ENCODE measurements at regions not wholly inside any gene's neighbourhood (a gene's known extent, or its start where the extent isn't known, plus 50 kb on each side); places are given as distances from the start of the nearest gene placed in this dataset.
"Not testable (repeated sequence)": the region's sequence is repeated elsewhere in the genome, so short reads cannot be mapped to it uniquely, and the experiment has no call there.

DNA sequence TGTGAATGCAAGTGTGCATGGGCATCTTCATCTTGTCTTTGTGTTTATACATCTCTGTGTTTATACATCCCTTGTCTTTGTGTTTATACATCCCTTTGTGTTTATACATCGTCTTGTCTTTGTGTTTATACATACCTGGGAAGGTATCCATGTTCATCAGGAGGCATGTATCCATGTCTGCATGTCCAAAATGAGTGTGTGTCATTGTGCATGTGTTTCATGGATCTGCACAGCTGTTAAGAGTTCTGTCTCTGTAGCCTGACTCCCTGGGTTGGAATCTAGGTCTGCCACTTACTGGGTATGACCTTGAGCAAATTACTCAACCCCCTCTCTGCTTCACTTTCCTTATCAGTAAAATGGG, 50.1 kb upstream of the SIRPA start:
- no peak for DNase-seq (ENCODE audit: low read depth in 2 of 2)

DNA sequence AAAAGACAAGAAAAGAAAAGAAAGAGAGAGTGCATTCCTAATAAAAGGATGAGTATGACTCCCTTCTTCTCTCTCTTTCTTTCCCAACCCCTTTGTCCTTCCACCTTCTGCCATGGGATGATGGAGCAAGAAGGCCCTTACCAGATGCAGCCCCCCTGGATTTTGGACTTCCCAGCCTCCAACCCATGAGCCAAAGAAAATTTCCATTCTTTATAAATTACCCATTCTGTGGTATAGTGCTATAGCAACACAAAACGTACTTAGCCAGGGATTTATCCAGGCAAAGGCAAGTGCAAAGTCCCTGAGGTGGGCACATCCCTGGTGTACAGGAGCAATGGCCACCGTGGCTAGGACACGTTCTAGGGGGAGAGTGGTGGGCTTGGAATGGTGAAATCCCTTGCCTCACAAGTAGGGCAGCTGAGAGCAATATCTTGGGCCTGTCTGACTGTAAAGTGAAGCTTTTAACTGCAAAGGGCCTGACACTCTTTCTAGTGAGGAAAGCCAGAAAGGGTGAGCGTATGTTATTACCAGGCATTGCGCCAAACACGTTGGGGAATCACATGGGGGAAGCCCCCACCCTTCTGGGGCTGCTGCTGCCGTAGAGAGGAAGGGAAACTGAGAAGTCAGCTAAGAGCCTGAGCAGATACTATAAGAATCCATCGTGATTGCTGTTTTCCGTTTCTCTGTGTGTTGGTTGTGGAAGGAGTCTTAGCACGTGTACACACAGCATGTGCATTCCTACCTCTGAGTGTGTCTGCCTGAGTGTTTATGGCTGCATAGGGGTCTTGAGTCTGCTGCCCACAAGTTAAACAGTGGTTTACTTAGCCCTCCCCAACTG, 50.7 kb upstream of the SIRPA start:
- peak in 1 of 2 donors; percentile 23 for DNase-seq (ENCODE audit: low read depth in 2 of 2)

DNA sequence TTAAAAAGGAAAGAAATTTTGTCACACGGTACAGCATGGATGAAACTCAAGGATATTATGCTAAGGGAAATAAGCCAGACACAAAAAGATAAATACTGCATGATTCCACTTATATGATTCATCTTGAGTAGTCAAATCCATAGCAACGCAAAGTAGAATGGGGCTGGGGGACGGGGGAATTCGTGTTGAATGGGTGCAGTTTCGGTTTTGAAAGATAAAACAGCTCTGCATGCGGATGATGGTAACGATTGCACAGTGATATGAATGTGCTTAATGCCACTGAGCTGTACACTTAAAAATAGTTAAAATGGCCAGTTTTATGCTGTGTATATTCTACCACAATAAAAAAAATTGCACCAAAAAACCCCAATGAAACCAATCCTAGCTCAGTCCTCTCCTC, 52.9 kb upstream of the SIRPA start:
- DNase-seq (ENCODE audit: low read depth in 2 of 2), result no peak

DNA sequence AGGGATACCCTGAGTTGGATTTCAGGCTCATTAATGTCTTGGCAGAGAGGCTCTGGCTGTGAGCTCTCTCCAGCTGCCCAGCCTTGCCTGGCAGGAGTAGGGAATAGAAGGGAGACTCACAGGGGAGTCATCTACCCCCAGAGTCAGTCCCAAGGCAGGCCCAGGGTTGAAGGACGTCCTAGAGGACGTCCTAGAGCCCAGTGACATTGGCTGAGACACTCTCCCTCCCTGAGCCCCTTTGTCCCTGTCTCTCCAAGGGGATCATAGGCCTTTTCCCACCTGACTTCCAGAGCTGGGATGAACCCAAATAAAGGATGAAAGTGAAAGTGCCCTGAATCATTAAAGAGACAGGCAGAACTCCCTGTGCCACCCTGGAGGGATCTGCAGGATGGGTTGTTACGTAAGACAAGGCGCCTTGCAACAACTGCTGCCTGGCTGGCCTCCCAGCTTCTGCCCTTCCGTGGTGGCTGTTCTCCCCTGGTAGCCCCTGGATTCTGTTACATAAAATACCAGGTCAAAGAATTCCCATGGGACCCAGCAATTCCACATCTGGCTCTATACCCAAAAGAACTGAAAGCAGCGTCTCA, 53.6 kb upstream of the SIRPA start:
- no peak for DNase-seq (ENCODE audit: low read depth in 2 of 2)

DNA sequence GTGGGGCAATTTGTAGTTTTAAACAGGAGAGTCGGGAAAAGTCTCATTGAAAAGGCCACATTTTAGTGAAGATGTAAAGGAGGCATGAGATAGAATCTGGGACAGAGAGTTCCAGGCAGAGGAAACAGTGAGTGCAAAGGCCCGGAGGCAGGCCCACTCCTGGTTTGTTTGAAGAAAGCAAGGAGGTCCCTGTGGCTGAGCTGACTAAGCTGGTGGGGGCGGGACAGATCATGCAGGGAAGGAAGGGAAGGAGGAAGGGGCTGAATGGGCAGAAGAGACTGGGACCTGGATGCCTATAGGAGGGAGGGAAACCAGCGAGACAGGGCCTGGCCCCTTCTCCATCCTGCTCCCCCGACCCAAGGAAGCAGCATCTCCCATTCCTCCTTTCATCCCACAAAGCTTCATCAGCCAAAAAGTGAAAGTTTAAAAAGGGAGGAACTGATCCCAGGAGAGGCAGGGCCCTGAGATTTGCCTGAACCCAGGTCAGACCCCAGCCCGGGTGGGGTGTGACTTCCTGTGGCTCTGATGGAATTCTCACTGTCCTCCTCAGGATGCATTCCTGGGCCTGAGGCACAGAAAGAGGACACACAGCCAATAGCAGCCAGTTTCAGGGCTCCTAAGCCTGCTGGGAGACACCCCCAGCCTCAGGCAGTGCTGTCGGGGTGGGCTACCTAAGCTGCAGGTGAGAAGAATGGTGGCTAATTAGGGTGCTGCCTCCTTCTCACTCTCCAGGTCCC, 54.2 kb upstream of the SIRPA start:
- DNase-seq (ENCODE audit: low read depth in 2 of 2), result no peak

DNA sequence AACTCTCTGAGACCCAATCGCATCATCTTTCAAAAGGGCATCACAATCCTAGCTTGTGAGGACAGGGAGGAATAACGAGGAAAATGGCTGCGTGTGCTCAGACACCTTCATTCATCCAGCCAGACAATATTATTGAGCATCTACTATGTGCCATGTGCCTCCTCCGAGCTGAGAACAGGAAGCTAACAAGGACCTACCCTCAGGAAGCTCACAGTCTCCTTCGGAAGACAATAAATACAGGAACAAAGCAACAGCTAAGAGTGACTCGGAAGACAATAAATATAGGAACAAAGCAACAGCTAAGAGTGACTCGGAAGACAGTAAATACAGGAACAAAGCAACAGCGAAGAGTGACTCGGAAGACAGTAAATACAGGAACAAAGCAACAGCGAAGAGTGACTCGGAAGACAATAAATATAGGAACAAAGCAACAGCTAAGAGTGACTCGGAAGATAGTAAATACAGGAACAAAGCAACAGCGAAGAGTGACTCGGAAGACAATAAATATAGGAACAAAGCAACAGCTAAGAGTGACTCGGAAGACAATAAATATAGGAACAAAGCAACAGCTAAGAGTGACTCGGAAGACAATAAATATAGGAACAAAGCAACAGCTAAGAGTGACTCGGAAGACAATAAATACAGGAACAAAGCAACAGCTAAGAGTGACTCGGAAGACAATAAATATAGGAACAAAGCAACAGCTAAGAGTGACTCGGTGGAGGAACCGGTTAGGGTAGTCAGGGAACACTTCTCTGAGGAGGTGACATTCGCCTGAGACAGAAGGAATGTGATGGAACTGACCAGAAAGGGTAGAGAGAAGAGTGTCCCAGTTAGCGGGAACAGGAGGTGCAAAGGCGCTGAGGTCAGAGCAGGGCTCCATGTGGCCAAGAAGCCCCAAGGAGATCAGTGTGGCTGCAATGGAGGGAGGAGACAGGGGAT, 55.6 kb upstream of the SIRPA start:
- not testable (repeated sequence) for DNase-seq (ENCODE audit: low read depth in 2 of 2)

DNA sequence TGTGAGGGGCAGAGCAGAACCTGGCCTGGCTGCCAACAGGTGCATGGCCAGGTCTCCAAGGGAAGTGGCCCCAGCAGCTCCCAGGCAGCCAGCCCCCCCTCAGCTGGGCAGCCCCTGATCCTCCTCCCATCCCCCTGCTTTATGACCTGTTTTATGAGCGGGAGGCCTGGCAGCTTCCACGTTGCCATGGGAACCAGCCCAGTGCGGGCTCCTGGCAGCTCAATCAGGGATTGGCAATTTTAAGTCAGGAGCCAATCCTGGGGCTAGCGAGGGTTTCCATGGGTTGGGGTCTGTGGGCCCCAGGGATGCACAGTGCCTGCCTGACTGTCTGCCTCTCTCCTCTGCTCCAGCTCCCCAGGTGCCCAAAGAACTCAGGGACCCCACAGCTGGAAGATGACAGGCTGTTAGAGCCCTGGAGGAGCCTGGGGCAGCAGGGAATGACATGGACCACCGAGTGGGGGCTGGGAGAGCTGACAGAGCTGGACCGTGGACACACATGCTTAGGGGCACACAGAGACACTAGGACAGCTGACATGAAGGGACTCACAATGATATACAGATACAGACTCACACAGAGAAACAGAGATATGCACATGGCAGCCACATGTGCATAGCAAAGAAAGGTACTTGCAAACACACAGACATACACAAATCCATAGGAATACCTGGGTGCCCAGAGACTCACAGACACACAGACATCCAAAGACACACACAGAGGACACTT, 56.5 kb upstream of the SIRPA start:
- DNase-seq (ENCODE audit: low read depth in 2 of 2), result no peak

DNA sequence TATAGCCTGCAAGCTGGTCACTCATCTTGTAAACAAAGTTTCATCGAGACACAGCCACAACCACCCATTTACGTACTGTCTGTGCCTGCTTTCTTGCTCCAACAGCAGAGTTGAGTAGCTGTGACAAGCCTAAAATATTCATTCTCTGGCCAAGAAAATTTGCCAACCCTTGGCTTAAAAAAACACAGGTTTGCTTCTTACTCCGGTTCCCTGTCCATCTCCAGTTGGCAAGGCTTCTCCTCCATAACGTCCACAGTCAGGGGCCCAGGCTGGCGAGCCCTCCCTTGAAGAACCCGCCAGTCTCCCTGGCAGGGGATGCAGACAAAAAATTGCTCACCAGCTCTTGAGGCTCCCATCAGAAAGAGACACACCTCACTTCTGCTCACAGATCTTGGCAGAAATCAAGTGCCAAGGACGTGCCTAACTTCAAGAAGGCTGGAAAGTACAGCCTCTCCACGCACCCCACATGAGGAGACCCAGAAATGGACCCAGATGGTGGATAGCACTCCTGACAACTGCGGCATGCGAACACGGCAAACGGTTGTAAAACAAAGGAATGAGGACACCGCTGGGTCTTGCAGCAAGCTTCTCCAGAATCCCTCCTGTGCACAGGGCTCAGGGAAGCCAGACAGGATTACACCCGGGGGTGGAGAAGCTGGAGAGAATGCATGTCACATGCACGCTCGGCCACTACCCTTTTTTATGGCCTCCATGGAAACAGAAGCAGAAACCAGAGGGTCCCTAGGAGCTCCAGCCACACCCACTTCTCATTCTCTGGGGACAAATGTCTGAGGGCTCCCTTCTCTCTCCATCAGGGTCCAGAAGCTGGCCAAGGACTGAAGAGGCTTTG, 59.8 kb upstream of the SIRPA start:
- no peak for DNase-seq (ENCODE audit: low read depth in 2 of 2)

DNA sequence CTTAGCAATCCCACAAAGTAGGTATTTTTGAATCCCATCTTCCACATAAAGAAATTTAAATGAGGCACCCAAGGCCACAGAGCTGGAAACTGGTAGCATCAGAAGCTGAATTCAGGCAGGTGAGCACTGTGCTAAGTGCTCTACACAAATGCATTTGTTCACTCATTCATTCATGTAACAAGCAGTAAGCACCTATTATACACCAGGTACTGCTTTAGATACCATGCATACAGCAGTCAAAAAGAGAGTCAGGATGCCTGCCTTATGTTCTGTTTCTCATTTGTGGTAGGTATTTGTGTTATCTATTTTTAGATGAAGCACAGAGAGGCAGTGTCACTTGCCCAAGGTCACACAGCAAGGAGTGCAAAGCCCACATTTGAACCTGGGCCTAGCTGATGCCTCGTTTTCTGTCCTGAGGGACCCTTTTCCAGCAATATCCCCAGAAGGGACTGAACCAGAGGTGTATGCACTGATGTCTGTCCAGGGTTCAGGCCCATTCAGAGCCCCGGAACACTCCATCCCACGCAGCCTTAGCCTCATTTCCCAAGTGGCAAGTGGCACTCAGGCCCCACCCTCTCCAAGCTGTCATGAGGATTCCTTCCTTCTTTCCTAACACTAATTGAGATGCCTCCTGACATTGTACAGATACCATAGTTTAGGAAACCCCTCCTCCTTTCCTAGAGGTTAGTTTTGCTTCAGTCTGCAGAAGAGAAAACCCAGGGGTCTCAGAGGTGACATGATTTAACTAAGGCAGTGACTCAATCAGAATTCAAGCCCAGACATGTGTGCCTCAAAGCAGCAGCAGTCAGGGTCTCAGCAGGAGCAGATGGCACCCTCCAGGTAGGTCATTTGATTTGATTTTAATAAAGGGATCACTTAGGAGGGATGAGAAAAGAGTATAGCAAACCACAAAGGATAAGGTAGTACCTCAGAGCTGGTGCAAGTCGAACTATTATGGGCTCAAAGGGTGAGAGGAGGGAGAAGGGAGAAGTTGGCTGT, 61.2 kb upstream of the SIRPA start:
- no peak for DNase-seq (ENCODE audit: low read depth in 2 of 2)

DNA sequence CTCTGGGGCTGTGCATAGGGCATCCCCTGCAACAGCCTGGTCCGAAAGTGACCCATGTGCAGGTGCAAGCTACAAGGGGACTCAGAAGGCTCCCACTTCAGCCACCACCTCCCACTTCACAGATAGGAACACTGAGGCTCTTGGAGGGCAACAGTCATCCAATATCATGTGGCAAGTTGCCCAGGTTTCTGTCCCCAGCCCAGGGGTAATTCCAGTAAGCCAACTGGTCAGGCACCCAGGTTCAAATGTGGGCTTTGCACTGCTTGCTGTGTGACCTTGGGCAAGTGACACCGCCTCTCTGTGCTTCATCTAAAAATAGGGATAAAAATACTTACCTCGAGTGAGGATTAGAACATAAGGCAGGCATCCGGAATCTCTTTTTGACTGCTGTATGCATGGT, 62.0 kb upstream of the SIRPA start:
- DNase-seq (ENCODE audit: low read depth in 2 of 2), result no peak

DNA sequence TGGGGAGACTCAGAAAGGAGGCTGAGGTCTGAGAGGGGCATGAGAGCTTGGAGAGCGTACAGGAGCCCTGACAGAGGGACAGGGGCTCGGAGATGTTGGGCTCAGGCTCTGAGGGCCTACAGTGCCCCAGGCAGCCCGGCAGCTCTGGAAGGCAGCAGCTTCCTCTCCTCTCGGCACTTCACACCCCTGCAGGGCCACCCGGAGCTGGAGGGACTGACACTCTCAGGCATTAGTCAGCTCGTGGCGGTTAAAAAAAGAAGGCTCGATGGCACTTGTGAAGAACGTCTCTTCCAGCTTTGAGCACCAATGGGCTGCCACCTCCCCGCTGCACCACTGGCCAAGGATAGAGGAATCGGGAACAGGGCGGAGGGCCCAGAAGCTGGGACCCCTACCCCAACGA, 62.6 kb upstream of the SIRPA start:
- DNase-seq (ENCODE audit: low read depth in 2 of 2), result no peak

DNA sequence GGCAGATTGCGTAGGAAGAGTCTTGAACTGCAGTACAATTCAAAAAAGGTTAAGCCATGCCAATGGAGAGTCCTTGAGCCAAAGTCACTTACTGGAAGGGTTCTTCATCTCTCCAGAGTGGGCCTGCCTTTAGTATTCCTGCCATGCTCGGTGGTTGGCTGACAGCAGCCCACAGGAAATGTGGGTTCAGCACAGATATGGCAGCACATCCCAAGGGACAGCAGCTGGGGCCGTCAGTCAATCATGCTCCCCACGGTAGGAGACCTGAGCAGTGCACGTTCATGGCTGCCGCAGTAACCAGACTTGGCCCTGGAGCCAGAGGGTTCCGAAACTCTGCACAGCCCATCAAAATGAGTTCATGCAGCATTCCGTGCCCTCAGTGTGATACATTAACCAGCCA, 63.6 kb upstream of the SIRPA start:
- no peak for DNase-seq (ENCODE audit: low read depth in 2 of 2)

DNA sequence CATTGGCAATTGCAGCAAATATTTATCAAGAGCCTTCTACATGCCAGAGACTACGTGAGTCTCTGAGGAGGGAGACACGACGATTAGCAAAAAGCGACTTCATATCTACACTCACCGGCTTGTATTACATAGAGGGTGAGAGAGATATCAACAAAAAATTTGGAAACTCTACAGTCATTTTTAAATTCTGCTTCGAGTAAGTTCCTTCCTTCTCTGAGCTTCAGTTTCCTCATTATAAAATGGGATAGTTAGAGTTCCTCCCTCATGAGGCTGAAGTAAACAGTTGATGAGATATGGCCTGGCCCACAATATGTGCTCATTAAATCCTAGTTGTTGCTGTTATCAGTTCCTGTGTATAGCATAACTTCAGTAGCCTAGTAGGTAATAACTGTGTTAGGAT, 64.1 kb upstream of the SIRPA start:
- no peak for DNase-seq (ENCODE audit: low read depth in 2 of 2)

DNA sequence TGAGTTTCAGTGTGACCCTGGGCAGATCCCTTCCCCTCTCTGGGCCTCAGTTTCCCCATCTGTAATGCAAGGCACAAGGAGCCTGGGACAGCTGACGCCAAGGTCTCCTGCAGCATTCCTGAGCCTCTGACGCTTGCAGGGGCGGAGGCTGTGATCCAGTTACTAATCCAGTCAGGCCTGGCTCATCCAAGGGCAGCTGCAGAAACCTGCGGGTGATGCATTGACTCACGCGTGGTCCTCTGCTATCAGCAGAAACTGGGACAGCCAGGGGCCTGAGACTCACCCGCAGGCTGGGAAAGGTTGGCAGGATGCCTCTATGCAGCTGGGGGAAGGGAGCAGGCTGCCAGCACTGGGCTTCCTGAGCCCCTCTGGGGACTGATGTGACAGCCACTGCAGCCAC, 65.0 kb upstream of the SIRPA start:
- DNase-seq (ENCODE audit: low read depth in 2 of 2), result no peak

DNA sequence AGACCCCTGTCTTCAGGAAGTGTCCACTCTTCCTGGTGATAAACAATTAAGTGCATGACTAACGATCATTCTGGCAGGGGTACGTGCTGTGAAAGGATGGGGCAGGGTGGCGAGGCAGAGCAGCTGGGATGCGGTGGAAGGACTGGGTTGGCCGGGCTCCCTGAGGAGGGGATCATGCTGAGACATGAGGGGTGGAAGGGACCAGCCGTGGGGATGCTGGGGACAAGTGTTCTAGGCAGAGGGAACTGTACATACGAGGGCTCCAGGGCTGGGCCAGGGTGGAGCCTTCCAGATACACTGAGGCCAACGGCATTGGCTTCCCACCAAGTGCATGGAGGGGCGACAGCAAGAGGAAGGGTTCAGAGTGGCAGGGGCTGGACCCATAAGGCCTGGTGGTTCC, 65.7 kb upstream of the SIRPA start:
- no peak for DNase-seq (ENCODE audit: low read depth in 2 of 2)

DNA sequence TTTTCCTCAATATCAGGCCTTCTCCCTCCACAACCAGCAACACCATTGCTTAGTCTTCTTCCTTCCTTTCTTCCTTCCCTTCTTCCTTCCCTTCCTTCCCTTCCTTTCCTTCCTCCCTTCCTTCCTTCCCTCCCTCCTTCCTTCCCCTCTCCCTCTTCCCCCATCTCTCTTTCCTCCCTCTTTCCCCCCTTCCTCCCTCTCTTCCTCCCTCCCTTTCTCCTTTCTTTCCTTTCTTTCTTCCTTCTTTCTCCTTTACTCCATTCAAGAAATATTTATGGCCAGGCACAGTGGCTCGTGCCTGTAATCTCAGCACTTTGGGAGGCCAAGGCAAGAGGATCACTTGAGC, 66.4 kb upstream of the SIRPA start:
- DNase-seq (ENCODE audit: low read depth in 2 of 2), result no peak

DNA sequence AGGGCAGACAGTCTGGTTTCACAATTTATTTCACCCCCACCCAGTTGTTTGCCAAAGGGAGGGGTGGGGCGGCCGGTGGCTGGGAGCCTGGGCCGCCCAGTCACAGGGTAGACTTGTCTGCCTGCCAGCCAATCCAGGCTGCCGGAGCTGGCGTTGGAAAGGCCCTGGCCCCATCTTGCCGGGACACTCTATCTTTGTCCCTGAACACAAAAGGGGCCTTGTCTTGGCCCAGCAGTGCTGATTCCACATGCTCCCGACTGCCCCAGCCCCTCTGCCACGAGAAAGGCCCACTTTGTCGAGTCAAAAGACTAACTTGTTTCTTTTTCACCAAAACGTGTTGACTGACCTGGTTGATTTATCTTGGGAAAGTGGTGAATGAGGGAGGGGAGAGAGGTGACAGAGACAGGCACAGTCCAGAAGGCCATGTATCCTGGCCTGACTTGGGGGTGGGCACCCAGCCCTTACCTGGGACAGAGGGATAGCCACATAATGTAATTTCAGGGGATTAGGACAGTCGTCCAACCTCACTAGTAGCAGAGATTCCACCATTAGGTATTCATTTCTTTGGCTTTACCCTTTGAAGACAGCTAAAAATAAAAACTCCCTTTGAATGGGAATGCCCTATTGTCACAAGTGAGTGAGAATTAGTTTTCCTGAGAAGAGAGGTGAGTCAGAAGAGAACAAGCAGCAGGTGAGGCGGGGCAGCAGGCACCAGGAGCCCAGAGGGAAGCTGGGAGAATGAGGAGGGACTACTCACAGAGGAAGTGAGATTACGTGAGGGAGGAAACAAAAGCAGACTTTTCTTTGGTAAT, 67.0 kb upstream of the SIRPA start:
- no peak for DNase-seq (ENCODE audit: low read depth in 2 of 2)

DNA sequence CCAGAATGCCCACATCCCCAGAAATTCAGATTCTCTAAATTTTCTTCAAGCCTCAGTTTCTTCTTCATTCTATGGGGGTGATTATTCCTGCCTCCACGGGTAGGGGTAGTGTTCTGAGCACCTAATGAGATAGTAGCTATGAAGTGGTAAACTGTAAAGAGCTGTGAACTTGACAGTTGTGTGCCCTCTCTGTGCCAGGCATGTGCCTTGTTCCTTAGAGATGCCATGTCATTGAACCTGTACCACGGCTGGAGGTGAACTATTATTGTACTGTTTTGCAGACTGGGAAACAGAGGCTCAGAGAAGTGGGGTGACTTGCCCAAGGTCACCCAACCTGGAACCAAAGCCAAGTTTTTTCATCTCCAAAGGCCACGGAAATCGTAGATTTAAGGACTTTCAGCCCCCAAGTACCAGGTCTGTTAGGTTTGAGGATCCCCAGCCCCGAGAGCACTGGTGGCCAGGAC, 67.7 kb upstream of the SIRPA start:
- DNase-seq (ENCODE audit: low read depth in 2 of 2), result no peak

Data from stimulated activated CD4-positive, alpha-beta T cell treated with anti-CD3 and anti-CD28 coated beads, Interleukin-1b, Interleukin-23, amount 100 ng/mL, for 4 hours (primary cell).